GM12891 (cell line): ENCODE measurements at regions not wholly inside any gene's neighbourhood (a gene's known extent, or its start where the extent isn't known, plus 50 kb on each side); places are given as distances from the start of the nearest gene placed in this dataset.
"Not testable (repeated sequence)": the region's sequence is repeated elsewhere in the genome, so short reads cannot be mapped to it uniquely, and the experiment has no call there.

Source experiments
- DNase-seq: peaks from one replicate; pipeline ENCODE4 v3.0.0; 2011; ENCODE audit warnings: low spot score; ENCODE audit not compliant: insufficient read length
- FAIRE-seq: peaks from 2 replicates; lab custom pipeline; 2011; peaks lifted over from hg19 to GRCh38; lab: Jason Lieb, UNC
- PAX5 ChIP-seq: IDR thresholded peaks from 2 replicates; pipeline ENCODE4 v1.6.1; 2011; ENCODE audit warnings: low read length, moderate library complexity, mild to moderate bottlenecking; ENCODE audit not compliant: insufficient read depth, severe bottlenecking
- POLR2A ChIP-seq: IDR thresholded peaks from 2 replicates; pipeline ENCODE4 v1.6.1; 2011; ENCODE audit warnings: low read depth, low read length, control low read depth
- POLR2AphosphoS5 ChIP-seq: IDR thresholded peaks from 2 replicates; pipeline ENCODE4 v1.6.1; 2011; ENCODE audit warnings: low read depth, low read length, control low read depth
- POU2F2 ChIP-seq: IDR thresholded peaks from 2 replicates; pipeline ENCODE4 v1.6.1; 2011; ENCODE audit warnings: low read depth, mild to moderate bottlenecking, control low read depth, low read length, moderate library complexity
- SPI1 ChIP-seq: IDR thresholded peaks from 2 replicates; pipeline ENCODE4 v1.6.1; 2011; ENCODE audit warnings: low read depth, low read length, control low read depth
- TAF1 ChIP-seq: IDR thresholded peaks from 2 replicates; pipeline ENCODE4 v1.6.1; 2011; ENCODE audit warnings: low read depth, low read length, control low read depth

DNA sequence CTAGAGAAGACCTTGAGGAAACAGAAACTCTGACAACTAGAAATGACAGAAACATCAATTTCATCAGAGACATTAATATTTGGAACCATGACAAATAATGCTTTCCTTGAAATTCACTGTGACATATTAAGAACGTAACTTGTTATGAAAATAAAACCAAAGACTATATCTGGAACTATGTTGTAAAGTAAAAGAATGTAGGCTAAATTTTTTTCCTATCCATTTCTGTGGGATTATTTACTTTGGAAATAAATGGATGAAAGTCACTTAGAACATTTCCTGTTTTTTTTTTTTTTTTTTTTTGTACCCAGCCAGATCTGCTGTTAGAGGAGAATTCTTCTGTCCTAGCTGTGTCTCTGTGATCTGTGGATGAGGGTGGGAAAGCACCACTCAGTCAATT is 255.9 kb downstream of the SPRY1 start:
- no peak for TF ChIP-seq TAF1
- TF ChIP-seq POLR2A, result no peak
- no peak for TF ChIP-seq PAX5
- no peak for TF ChIP-seq POLR2AphosphoS5
- TF ChIP-seq SPI1, result no peak
- TF ChIP-seq POU2F2, result no peak
- no peak for FAIRE-seq
- DNase-seq, result no peak

DNA sequence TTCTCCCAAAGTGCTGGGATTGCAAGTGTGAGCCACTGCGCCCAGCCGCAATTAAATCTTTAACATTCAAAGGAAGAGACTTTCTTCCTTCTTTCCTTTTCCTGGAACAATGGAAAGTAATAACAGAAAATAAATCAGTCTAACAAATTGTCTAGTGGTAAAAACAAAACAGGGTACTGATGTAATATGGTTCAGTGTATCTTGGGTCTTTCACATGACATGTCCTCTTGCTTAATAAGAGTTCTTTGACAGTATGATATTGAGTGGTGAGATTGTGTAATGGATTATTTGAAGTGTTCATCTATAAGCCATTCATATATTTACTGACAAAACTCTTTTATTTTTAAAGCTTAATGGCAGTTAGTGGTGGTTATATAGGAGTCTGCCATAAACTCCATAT is 256.6 kb downstream of the SPRY1 start:
- TF ChIP-seq POU2F2 (no peak), PAX5 (no peak), SPI1 (no peak), TAF1 (no peak), POLR2AphosphoS5 (no peak)
- no peak for DNase-seq
- no peak for FAIRE-seq

DNA sequence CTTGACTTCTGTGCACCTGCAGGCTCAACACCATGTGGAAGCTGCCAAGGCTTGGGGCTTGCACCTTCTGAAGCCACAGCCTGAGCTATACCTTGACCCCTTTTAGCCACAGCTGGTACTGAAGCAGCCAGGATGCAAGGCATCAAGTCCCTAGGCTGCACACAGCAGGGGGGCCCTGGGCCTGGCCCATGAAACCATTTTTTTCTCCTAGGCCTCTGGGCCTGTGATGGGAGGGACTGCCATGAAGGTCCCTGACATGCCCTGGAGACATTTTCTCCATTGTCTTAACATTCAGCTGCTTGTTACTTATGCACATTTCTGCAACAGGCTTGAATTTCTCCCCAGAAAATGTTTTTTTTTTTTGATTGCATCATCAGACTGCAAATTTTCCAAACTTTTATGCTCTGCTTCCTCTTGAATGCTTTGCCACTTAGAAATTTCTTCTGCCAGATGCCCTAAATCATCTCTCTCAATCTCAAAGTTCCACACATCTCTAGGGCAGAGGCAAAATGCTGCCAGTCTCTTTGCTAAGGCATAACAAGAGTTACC is 260.2 kb downstream of the SPRY1 start:
- DNase-seq, FAIRE-seq: not testable (repeated sequence)

DNA sequence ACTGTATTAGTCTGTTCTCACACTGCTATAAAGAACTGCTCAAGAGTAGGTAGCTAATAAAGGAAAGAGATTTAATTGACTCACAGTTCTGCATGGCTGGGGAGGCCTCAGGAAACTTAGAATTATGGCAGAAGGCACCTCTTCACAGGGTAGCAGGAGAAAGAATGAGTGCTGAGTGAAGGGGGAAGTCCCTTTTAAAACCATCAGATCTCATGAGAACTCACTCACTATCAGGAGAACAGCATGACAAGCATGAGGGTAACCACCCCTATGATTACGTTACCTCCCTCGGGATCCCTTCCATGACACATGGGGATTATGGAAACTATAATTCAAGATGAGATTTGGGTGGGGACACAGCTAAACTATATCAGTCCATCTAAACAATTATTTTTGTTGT is 261.0 kb downstream of the SPRY1 start:
- not testable (repeated sequence) for FAIRE-seq, DNase-seq

DNA sequence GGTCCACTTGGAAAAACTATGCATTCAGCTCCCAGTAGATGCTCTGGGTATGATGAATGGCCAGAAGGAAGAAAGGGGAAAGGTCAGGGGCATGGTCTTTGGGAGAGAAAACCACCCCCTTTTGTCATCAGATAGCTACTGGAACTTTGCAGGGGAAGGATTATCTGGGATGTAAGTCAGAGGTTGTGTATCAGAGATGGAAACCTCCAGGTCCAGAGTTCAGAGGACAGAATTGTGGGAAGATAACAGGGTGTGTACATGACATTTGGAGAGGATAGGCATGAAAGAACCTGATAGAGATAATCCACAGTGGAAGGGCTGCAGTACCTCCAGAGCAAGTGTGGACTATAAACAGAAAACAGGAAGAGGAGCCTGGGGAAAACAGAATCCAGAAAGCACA is 262.7 kb downstream of the SPRY1 start:
- DNase-seq (no peak), FAIRE-seq (no peak)
- TF ChIP-seq POLR2AphosphoS5, result no peak
- TF ChIP-seq SPI1, result no peak
- no peak for TF ChIP-seq PAX5
- no peak for TF ChIP-seq POU2F2
- no peak for TF ChIP-seq POLR2A
- no peak for TF ChIP-seq TAF1

DNA sequence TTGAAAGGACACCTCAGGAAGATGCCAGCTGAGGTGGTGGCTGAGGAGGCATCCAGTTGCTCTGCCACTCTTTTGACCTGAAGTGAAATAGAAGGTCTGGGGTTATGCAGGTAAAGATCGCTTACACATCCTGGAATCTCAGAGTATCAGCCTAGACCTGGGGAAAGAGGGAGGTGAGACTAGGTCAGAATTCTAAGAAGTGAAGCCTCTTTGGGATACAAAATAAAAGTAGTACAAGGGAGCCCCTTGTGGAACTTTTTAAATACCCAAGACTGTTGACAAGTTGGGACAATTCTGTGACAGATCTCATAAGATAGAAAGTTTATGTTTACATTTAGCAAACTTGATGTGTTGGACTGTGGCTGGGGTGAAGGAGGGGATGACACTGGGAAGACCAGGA is 263.1 kb downstream of the SPRY1 start:
- DNase-seq (no peak), FAIRE-seq (no peak)
- TF ChIP-seq TAF1, result no peak
- no peak for TF ChIP-seq POLR2AphosphoS5
- TF ChIP-seq PAX5, result no peak
- no peak for TF ChIP-seq SPI1
- no peak for TF ChIP-seq POLR2A
- no peak for TF ChIP-seq POU2F2

DNA sequence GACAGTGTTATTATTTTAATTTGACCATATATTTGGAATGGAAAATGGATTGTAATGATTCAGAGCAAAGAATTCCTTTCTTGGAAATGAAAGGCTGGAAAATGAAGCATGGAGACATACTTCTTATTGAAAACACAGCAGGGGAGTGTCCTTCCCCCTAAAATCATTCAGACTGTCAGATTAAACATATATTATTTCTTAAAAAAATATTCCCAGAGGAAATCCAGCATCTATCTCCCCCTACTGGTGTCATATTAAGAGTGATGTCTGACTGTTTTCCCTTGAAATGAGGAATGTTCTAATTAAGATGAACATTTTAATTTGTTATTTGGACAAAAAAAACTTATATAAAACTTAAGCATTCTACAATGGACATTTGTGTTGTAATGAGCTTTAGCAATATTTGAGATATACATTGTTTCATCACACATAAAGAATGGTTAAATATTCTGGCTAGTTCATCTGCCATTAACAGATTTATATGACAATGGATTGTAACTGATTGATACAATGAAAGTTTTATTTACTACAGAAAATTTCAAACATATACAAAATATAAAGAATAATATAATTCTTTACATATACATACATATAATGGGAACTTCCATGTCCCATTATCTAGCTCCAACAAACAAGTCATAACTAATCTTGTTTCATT is 264.6 kb downstream of the SPRY1 start:
- no peak for FAIRE-seq
- no peak for DNase-seq
- TF ChIP-seq PAX5 (no peak), POU2F2 (no peak), POLR2AphosphoS5 (no peak), POLR2A (no peak), TAF1 (no peak), SPI1 (no peak)

DNA sequence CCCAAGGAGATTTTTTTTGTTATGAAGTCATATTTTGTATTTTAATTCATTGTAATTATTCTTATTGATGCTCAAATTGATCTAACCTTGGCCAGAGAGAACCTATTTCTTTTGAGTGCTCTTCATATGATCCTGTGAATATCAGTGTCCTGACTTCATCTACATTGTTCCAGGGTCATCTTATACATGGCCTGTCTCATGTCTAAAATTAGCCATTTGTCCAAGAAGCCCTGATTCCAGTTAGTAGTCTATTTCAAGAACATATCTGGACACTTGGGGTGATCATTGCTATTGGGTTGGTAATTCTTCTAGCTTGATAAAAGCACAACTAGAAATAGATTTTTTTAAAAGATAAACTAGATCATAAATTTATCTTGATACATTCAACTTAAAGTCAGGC is 266.2 kb downstream of the SPRY1 start:
- no peak for TF ChIP-seq PAX5
- TF ChIP-seq TAF1, result no peak
- TF ChIP-seq SPI1, result no peak
- no peak for TF ChIP-seq POU2F2
- TF ChIP-seq POLR2AphosphoS5, result no peak
- TF ChIP-seq POLR2A, result no peak
- no peak for DNase-seq
- FAIRE-seq, result no peak

DNA sequence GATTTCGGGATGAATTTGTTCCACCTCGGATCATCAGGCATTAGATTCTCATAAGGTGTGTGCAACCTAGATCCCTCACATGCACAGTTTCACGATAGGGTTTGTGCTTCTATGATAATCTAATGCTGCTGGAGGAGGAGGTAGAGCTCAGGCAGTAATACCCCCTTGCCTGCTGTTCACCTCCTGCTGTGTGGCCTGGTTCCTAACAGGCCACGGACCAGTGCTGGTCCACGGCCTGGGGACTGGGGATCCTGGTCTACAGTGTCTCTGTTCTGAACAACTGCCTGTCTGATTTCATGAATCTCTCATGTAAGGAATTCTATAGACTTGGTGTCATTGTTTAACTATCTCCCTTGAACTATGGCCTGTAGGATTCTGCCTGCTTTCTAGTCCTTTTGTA is 269.9 kb downstream of the SPRY1 start:
- FAIRE-seq, result no peak
- TF ChIP-seq POU2F2 (no peak), PAX5 (no peak)
- no peak for DNase-seq

DNA sequence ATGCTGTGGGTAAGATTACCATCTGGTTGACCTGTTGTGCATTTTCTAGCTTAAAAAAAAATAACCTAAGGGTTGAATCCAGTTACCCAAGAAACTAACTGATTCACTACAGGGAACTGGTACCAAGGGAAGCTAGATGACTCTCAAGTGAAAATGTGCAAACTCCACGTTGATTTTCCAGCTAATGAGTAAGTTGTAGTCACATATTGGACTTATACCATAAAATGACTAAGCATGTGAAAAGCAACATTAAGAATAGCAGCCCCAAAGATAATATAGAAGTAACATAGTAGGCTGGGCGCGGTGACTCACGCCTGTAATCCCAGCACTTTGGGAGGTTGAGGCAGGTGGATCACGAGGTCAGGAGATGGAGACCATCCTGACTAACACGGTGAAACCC is 270.9 kb downstream of the SPRY1 start:
- FAIRE-seq (no peak), DNase-seq (no peak)
- TF ChIP-seq POLR2AphosphoS5 (no peak), PAX5 (no peak), SPI1 (no peak), POU2F2 (no peak), TAF1 (no peak), POLR2A (no peak)

DNA sequence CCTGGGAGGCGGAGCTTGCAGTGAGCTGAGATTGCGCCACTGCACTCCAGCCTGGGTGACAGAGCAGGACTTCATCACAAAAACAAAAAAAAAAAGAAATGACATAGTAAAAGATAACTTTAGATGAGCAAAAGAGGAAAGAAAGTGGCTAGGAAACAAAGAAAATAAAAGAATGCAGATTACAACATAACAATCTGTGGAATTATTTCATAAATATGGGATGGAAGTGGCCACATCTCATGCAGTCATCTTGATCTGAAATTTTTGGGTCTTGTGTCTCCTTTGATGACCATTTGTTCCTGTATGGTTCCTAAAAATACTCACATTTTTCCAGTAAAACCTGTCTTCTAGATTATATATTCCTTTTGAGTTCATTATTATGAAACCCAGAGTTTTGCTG is 271.4 kb downstream of the SPRY1 start:
- DNase-seq, result no peak
- TF ChIP-seq TAF1 (no peak), POLR2AphosphoS5 (no peak), POU2F2 (no peak), PAX5 (no peak), SPI1 (no peak), POLR2A (no peak)
- FAIRE-seq, result no peak
